ENCODE measurements at regions not wholly inside any gene's neighbourhood (a gene's known extent, or its start where the extent isn't known, plus 50 kb on each side); places are given as distances from the start of the nearest gene placed in this dataset.
"Not testable (repeated sequence)": the region's sequence is repeated elsewhere in the genome, so short reads cannot be mapped to it uniquely, and the experiment has no call there.

DNA sequence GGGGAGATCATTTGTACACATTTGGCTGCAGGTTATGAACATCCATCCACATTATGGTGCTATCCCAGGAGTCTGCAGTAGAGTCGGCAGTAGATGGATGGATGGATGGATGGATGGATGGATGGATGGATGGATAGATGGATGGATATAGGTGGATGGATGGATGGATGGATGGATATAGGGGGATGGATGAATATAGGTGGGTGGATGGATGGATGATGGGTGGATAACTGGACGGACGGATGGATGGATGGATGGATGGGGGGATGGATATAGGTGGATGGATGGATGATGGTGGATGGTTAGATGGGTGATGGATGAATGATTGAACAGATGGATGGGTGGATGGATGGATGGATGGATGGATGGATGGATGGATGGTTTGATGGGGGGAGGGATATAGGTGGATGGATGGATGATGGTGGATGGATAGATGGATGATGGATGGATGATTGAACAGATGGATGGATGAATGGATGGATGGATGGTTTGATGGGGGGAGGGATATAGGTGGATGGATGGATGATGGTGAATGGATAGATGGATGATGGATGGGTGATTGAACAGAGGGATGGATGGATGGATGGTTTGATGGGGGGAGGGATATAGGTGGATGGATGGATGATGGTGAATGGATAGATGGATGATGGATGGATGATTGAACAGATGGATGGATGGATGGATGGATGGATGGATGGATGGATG, 65.3 kb upstream of the PRR5 start:
- TF ChIP-seq POLR2A (IDR thresholded peaks at IDR 0.05): not testable (repeated sequence)
- TF ChIP-seq, protein P1, sequence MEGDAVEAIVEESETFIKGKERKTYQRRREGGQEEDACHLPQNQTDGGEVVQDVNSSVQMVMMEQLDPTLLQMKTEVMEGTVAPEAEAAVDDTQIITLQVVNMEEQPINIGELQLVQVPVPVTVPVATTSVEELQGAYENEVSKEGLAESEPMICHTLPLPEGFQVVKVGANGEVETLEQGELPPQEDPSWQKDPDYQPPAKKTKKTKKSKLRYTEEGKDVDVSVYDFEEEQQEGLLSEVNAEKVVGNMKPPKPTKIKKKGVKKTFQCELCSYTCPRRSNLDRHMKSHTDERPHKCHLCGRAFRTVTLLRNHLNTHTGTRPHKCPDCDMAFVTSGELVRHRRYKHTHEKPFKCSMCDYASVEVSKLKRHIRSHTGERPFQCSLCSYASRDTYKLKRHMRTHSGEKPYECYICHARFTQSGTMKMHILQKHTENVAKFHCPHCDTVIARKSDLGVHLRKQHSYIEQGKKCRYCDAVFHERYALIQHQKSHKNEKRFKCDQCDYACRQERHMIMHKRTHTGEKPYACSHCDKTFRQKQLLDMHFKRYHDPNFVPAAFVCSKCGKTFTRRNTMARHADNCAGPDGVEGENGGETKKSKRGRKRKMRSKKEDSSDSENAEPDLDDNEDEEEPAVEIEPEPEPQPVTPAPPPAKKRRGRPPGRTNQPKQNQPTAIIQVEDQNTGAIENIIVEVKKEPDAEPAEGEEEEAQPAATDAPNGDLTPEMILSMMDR (IDR thresholded peaks at IDR 0.05): not testable (repeated sequence)
